PFSK-1 (cell line): ENCODE measurements at regions not wholly inside any gene's neighbourhood (a gene's known extent, or its start where the extent isn't known, plus 50 kb on each side); places are given as distances from the start of the nearest gene placed in this dataset.

Source experiments
- POLR2AphosphoS5 ChIP-seq: IDR thresholded peaks from 2 replicates; pipeline ENCODE4 v1.6.1; 2012; ENCODE audit warnings: low read depth, mild to moderate bottlenecking, control low read depth, low read length, moderate library complexity
- REST ChIP-seq, 2 experiments: IDR thresholded peaks; 2 replicates each; pipeline versions ENCODE4 v1.6.1 to v1.8.0; 2011 to 2012; ENCODE audit warnings: low read depth in 2 of 2, low read length in 2 of 2, control low read depth in 1 of 2, inconsistent platforms in 1 of 2, mild to moderate bottlenecking in 1 of 2, moderate library complexity in 1 of 2; ENCODE audit not compliant: insufficient read depth in 1 of 2

- TF ChIP-seq REST (IDR thresholded peaks at IDR 0.05; ENCODE audit: insufficient read depth in 1 of 2, low read depth in 2 of 2, low read length in 2 of 2) (no peak), POLR2AphosphoS5 (no peak)
These were observed 370.7 kb downstream of the GRIA2 start for GRCh38 chr4:157591245-157591644.
